SK-N-SH (cell line): ENCODE measurements at regions not wholly inside any gene's neighbourhood (a gene's known extent, or its start where the extent isn't known, plus 50 kb on each side); places are given as distances from the start of the nearest gene placed in this dataset.

ENCODE experiments used
- CTCF ChIA-PET: fragments of 300-600, 350-600 bp; formaldehyde crosslinking; extraction: SDS; loops from one replicate; lab custom pipeline; 2021; lab: Yijun Ruan, JAX
- POLR2A ChIA-PET: fragments of 350-600 bp; sonication (Branson Sonifier 250); formaldehyde crosslinking; extraction: SDS; loops from one replicate; lab custom pipeline; 2020; ENCODE audit warnings: antibody characterized with exemption, inconsistent platforms; lab: Yijun Ruan, JAX
- DNase-seq: peaks from one replicate; pipeline ENCODE4 v3.0.0; 2012
- H2AFZ ChIP-seq: fragments of 200-600 bp; sonication (generic); 2 replicates; pipeline ENCODE4 v1.8.1; 2016; ENCODE audit warnings: antibody characterized with exemption, mild to moderate bottlenecking, low read depth
- H3F3A ChIP-seq: fragments of 200-600 bp; sonication (generic); replicated peaks from 2 replicates; pipeline ENCODE3; 2016; ENCODE audit warnings: antibody characterized with exemption, mild to moderate bottlenecking; ENCODE audit not compliant: insufficient read depth
- H3K27ac ChIP-seq, 2 experiments: fragments of 200-500 bp in 1 of 2; fragments of 200-600 bp in 1 of 2; sonication (Bioruptor generic) in 1 of 2; sonication (generic), shearing (Covaris generic) in 1 of 2; 2 replicates each; pipeline versions ENCODE4 v1.5.1 to v1.6.1; 2014 to 2016; ENCODE audit warnings: low read depth in 2 of 2, inconsistent platforms in 1 of 2, low read length in 1 of 2, mild to moderate bottlenecking in 1 of 2, mixed read lengths in 1 of 2
- H3K27me3 ChIP-seq: fragments of 200-600 bp; sonication (generic), shearing (Covaris generic); 2 replicates; pipeline ENCODE4 v1.6.1; 2016; ENCODE audit warnings: mixed run types; ENCODE audit not compliant: insufficient read depth
- H3K36me3 ChIP-seq, 2 experiments: fragments of 200-500 bp in 1 of 2; fragments of 200-600 bp in 1 of 2; sonication (Bioruptor generic) in 1 of 2; sonication (generic) in 1 of 2; replicated peaks in 1 of 2; 2 replicates each; pipeline versions ENCODE3 to v1.5.1; 2014 to 2016; ENCODE audit warnings: low read length in 1 of 2, mild to moderate bottlenecking in 1 of 2; ENCODE audit not compliant: insufficient read depth in 2 of 2, control insufficient read depth in 1 of 2
- H3K4me1 ChIP-seq, 2 experiments: fragments of 200-500 bp in 1 of 2; fragments of 200-600 bp in 1 of 2; sonication (Bioruptor generic) in 1 of 2; sonication (generic), shearing (Covaris generic) in 1 of 2; 2 replicates each; pipeline versions ENCODE4 v1.5.1 to v1.6.1; 2014 to 2016; ENCODE audit warnings: low read depth in 1 of 2, low read length in 1 of 2, mixed run types in 1 of 2; ENCODE audit not compliant: insufficient read depth in 2 of 2, control insufficient read depth in 1 of 2
- H3K4me2 ChIP-seq: fragments of 200-600 bp; sonication (generic), shearing (Covaris generic); 2 replicates; pipeline ENCODE4 v1.6.1; 2017; ENCODE audit warnings: mixed run types
- H3K4me3 ChIP-seq, 2 experiments: fragments of 200-500 bp in 1 of 2; fragments of 200-600 bp in 1 of 2; sonication (Bioruptor generic) in 1 of 2; sonication (generic), shearing (Covaris generic) in 1 of 2; 2 replicates each; pipeline versions ENCODE4 v1.5.1 to v1.8.1; 2014 to 2016; ENCODE audit warnings: low read depth in 2 of 2, inconsistent platforms in 1 of 2, low read length in 1 of 2, mild to moderate bottlenecking in 1 of 2, mixed read lengths in 1 of 2, moderate library complexity in 1 of 2
- H3K79me2 ChIP-seq: fragments of 200-600 bp; sonication (generic); 2 replicates; pipeline ENCODE4 v1.8.1; 2017; ENCODE audit warnings: mild to moderate bottlenecking; ENCODE audit not compliant: insufficient read depth
- H3K9ac ChIP-seq: fragments of 200-600 bp; sonication (generic); 2 replicates; pipeline ENCODE4 v1.6.1; 2017; ENCODE audit warnings: mixed run types
- H3K9me2 ChIP-seq: fragments of 200-600 bp; sonication (generic); 2 replicates; pipeline ENCODE4 v1.6.1; 2017; ENCODE audit warnings: mixed run types
- H3K9me3 ChIP-seq: fragments of 200-600 bp; sonication (generic); 2 replicates; pipeline ENCODE4 v1.6.1; 2017; ENCODE audit warnings: mixed run types, mild to moderate bottlenecking, moderate library complexity
- H4K20me1 ChIP-seq: fragments of 200-600 bp; sonication (generic); 2 replicates; pipeline ENCODE4 v1.6.1; 2017; ENCODE audit warnings: mild to moderate bottlenecking, mixed run types; ENCODE audit not compliant: insufficient read depth
- CTCF ChIP-seq: fragments of 200-600 bp; sonication (generic); IDR thresholded peaks from 2 replicates; pipeline ENCODE4 v1.6.1; 2017; ENCODE audit warnings: antibody characterized with exemption, mild to moderate bottlenecking, moderate library complexity
- ELF1 ChIP-seq: IDR thresholded peaks from 2 replicates; pipeline ENCODE4 v1.4.0; 2012
- EP300 ChIP-seq, 2 experiments: IDR thresholded peaks; 2 replicates each; pipeline versions ENCODE4 v1.4.0 to v1.6.1; 2012; ENCODE audit warnings: borderline replicate concordance in 1 of 2, low read depth in 1 of 2, low read length in 1 of 2
- FOXJ3 ChIP-seq: sonication (generic); formaldehyde crosslinking; IDR thresholded peaks from 2 replicates; pipeline ENCODE4 v1.5.1; 2020; ENCODE audit warnings: mild to moderate bottlenecking, missing genetic modification reagents
- FOXM1 ChIP-seq: IDR thresholded peaks from 2 replicates; pipeline ENCODE4 v1.4.0; 2012; ENCODE audit warnings: low read depth, mild to moderate bottlenecking
- GABPA ChIP-seq: IDR thresholded peaks from 2 replicates; pipeline ENCODE4 v1.4.0; 2012; ENCODE audit warnings: low read depth, mild to moderate bottlenecking
- IRF3 ChIP-seq: fragments of 150-350 bp; IDR thresholded peaks from 2 replicates; pipeline ENCODE4 v1.6.1; 2016; ENCODE audit warnings: mild to moderate bottlenecking, low read depth, low read length
- JUND ChIP-seq: IDR thresholded peaks from 2 replicates; pipeline ENCODE4 v1.4.0; 2012
- MEF2A ChIP-seq: IDR thresholded peaks from 2 replicates; pipeline ENCODE4 v1.4.0; 2012; ENCODE audit warnings: low read depth, borderline replicate concordance
- MXI1 ChIP-seq: IDR thresholded peaks from 2 replicates; pipeline ENCODE4 v1.6.1; 2012; ENCODE audit warnings: mild to moderate bottlenecking, low read depth, low read length, improper control_type of control experiment
- NFIC ChIP-seq: IDR thresholded peaks from 2 replicates; pipeline ENCODE4 v1.4.0; 2012; ENCODE audit warnings: borderline replicate concordance
- RCOR1 ChIP-seq: fragments of 150-350 bp; IDR thresholded peaks from 2 replicates; pipeline ENCODE4 v1.6.1; 2017; ENCODE audit warnings: antibody characterized with exemption, low read length
- REST ChIP-seq: IDR thresholded peaks from 2 replicates; pipeline ENCODE4 v1.6.1; 2012; ENCODE audit warnings: mild to moderate bottlenecking, low read depth, low read length, moderate library complexity
- RFX5 ChIP-seq: IDR thresholded peaks from 2 replicates; pipeline ENCODE4 v1.6.1; 2012; ENCODE audit warnings: mild to moderate bottlenecking, improper control_type of control experiment, low read length
- RXRA ChIP-seq: IDR thresholded peaks from 2 replicates; pipeline ENCODE4 v1.4.0; 2012; ENCODE audit warnings: low read depth, mild to moderate bottlenecking, borderline replicate concordance
- SMC3 ChIP-seq: IDR thresholded peaks from 2 replicates; pipeline ENCODE4 v1.6.1; 2012; ENCODE audit warnings: low read depth, low read length, improper control_type of control experiment
- WGBS: methylation state at CpG from one replicate; pipeline ENCODE4 v1.1.6; 2017; ENCODE audit warnings: low lambda C conversion rate; 5-methylcytosine and 5-hydroxymethylcytosine counted together

DNA sequence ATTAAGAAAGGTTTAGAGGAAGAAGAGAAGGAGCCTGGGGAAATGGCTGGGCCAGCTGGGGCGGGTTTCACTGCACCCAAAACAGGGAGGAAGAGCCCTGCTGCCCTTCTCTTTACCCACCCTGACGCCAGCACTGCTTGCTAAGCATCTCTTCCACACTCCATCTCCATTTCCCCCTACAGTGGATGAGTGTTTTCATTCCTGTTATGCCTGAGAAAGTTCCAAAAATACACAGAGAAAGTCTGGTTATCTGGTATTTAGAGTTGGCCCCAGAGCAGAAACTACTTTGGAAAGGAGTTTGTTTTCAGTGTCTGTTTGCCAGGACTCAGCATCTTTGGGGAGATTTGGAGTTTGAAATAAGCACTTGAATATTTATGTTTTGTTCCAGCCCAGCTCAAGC lies 451.0 kb downstream of the SLC4A3 start (continued):
- no peak for TF ChIP-seq CTCF
- TF ChIP-seq RXRA, result no peak
- no peak for TF ChIP-seq FOXM1
- TF ChIP-seq RCOR1, result no peak
- TF ChIP-seq JUND, result no peak
- TF ChIP-seq MEF2A, result no peak
- TF ChIP-seq FOXJ3 (CRISPR knock-in tag), result no peak

DNA sequence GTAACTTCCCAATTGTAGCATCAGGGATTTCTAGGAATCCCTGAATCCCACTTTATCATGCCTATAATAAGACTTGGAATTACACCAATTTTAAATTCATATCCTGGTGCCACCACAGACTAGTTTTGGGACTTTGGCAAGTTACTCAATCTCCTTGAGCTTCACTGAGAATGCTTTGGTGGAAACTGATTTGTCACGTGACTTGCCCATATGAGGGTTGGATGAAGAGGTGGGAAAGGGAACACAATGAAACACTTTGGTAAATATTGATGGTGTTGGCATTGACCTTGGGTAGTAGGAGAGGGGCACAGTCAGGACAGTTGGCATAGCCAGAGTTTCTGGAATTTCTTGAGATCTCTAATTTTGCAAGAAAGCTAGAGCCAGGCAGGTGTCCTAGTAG lies 452.2 kb downstream of the SLC4A3 start:
- H3K9me3 ChIP-seq, result no peaks in the 10 kb centered on the region
- H3F3A ChIP-seq, result peaks cover 17% of the 10 kb centered on the region
- POLR2A ChIA-PET, result no interaction called here
- H4K20me1 ChIP-seq, result no peaks in the 10 kb centered on the region
- TF ChIP-seq MXI1 (no peak), ELF1 (no peak), MEF2A (no peak), RFX5 (no peak), NFIC (no peak), CTCF (no peak), GABPA (no peak), SMC3 (no peak), RXRA (no peak), IRF3 (no peak), EP300 (IDR thresholded peaks at IDR 0.05; ENCODE audit: borderline replicate concordance in 1 of 2, low read depth in 1 of 2, low read length in 1 of 2) (no peak), REST (no peak)
- TF ChIP-seq, all 33 proteins: peak for 0
- CTCF ChIA-PET, result no interaction called here
- Histone ChIP-seq H3K27me3 (peaks cover 9% of the 10 kb centered on the region; the same call in 1 of the 2 replicates), H3K9me2 (no peaks in the 10 kb centered on the region), H3K79me2 (no peaks in the 10 kb centered on the region), H3K27ac (no peak overlapping the region), H3K4me3 (no peak overlapping the region), H2AFZ (no peak overlapping the region), H3K9ac (no peak overlapping the region), H3K4me2 (no peak overlapping the region), H3K4me1 (0 out of 4 replicates have a peak, but pooled peaks cover 0 to 5% of the 10 kb centered on the region in 2 experiments), H3K36me3 (no peaks in the 10 kb centered on the region)
- WGBS, result 28% methylated on average over 1 of the region's 1 CpG
- DNase-seq, result no peak
